WTC11 (cell line): ENCODE measurements at regions not wholly inside any gene's neighbourhood (a gene's known extent, or its start where the extent isn't known, plus 50 kb on each side); places are given as distances from the start of the nearest gene placed in this dataset.

Source experiments
- ATAC-seq: fragments of 200-7000 bp; cut with Tn5 transposase; 2 replicates; pipeline ENCODE4 v1.10.0; 2021; ENCODE audit warnings: mild to moderate bottlenecking, moderate library complexity
- CTCF ChIA-PET: fragments of 300-600 bp; sonication (Branson Sonifier 250); formaldehyde crosslinking; loops from one replicate; lab custom pipeline; 2021; ENCODE audit warnings: antibody characterized with exemption; lab: Charles Lee
- POLR2A ChIA-PET: fragments of 350-600 bp; sonication (Branson Sonifier 250); formaldehyde crosslinking; loops from one replicate; lab custom pipeline; 2021; ENCODE audit warnings: antibody characterized with exemption; lab: Charles Lee
- DNase-seq: peaks from one replicate; pipeline ENCODE4 v3.0.0; 2021; ENCODE audit warnings: low spot score
- H3K27ac Mint-ChIP-seq: 2 replicates; pipeline ENCODE4 v1.8.0; 2021; ENCODE audit warnings: mixed read lengths
- H3K27me3 Mint-ChIP-seq: 2 replicates; pipeline ENCODE4 v1.8.0; 2021; ENCODE audit warnings: low read depth, mild to moderate bottlenecking, moderate library complexity, mixed read lengths
- H3K36me3 Mint-ChIP-seq: 2 replicates; pipeline ENCODE4 v1.8.0; 2021; ENCODE audit warnings: mixed read lengths
- H3K4me1 Mint-ChIP-seq: 2 replicates; pipeline ENCODE4 v1.8.0; 2022; ENCODE audit warnings: mixed read lengths
- H3K4me3 Mint-ChIP-seq: 2 replicates; pipeline ENCODE4 v1.8.0; 2021; ENCODE audit warnings: mild to moderate bottlenecking, moderate library complexity, mixed read lengths
- H3K9me3 Mint-ChIP-seq: 2 replicates; pipeline ENCODE4 v1.8.0; 2021; ENCODE audit warnings: mixed read lengths
- AFF4 ChIP-seq: sonication (generic); formaldehyde crosslinking; IDR thresholded peaks from 2 replicates; pipeline ENCODE4 v1.8.1; 2023; ENCODE audit warnings: mild to moderate bottlenecking, missing genetic modification reagents, borderline replicate concordance
- ARID4B ChIP-seq: sonication (generic); formaldehyde crosslinking; IDR thresholded peaks from 2 replicates; pipeline ENCODE4 v1.8.0; 2023; ENCODE audit warnings: missing genetic modification reagents, mild to moderate bottlenecking, borderline replicate concordance
- CREM ChIP-seq: sonication (generic); formaldehyde crosslinking; IDR thresholded peaks from 2 replicates; pipeline ENCODE4 v1.8.1; 2022; ENCODE audit warnings: mild to moderate bottlenecking, missing genetic modification reagents, moderate library complexity
- GTF2I ChIP-seq: fragments of 250-450 bp; sonication (Bioruptor Pico); conservative IDR thresholded peaks from 2 replicates; pipeline ENCODE4 v1.4.0; 2021; ENCODE audit warnings: mild to moderate bottlenecking
- IRF1 ChIP-seq: sonication (generic); formaldehyde crosslinking; IDR thresholded peaks from 2 replicates; pipeline ENCODE4 v1.8.0; 2023; ENCODE audit warnings: missing genetic modification reagents
- NR1H2 ChIP-seq: sonication (generic); formaldehyde crosslinking; IDR thresholded peaks from 2 replicates; pipeline ENCODE4 v1.9.0; 2021; ENCODE audit warnings: mild to moderate bottlenecking, moderate library complexity, missing genetic modification reagents
- RORB ChIP-seq: fragments of 250-450 bp; sonication (Bioruptor Pico); IDR thresholded peaks from 2 replicates; pipeline ENCODE4 v1.9.0; 2021; ENCODE audit warnings: mild to moderate bottlenecking
- SMAD3 ChIP-seq: sonication (generic); formaldehyde crosslinking; IDR thresholded peaks from 2 replicates; pipeline ENCODE4 v1.8.0; 2022; ENCODE audit warnings: missing genetic modification reagents, mild to moderate bottlenecking, borderline replicate concordance
- TEAD4 ChIP-seq: sonication (generic); formaldehyde crosslinking; IDR thresholded peaks from 2 replicates; pipeline ENCODE4 v1.8.0; 2022; ENCODE audit warnings: mild to moderate bottlenecking, missing genetic modification reagents
- TF ChIP-seq, protein P1 (sequence below): sonication (generic); formaldehyde crosslinking; IDR thresholded peaks from 2 replicates; pipeline ENCODE4 v1.8.0; 2022; ENCODE audit warnings: mild to moderate bottlenecking, missing genetic modification reagents
- TF ChIP-seq, protein P2 (sequence below): fragments of 250-450 bp; sonication (Bioruptor Pico); IDR thresholded peaks from 2 replicates; pipeline ENCODE4 v2.1.2; 2022; ENCODE audit warnings: mild to moderate bottlenecking, moderate library complexity
- TF ChIP-seq, protein P3 (sequence below): fragments of 250-450 bp; sonication (Bioruptor Pico); IDR thresholded peaks from 2 replicates; pipeline ENCODE4 v1.8.0; 2021; ENCODE audit warnings: mild to moderate bottlenecking
- TF ChIP-seq, protein P4 (sequence below): sonication (generic); formaldehyde crosslinking; IDR thresholded peaks from 2 replicates; pipeline ENCODE4 v1.8.1; 2022; ENCODE audit warnings: low read depth, mild to moderate bottlenecking, moderate library complexity, missing genetic modification reagents, borderline replicate concordance
- TF ChIP-seq, protein P5 (sequence below): fragments of 250-450 bp; sonication (Bioruptor Pico); IDR thresholded peaks from 2 replicates; pipeline ENCODE4 v1.9.0; 2021; ENCODE audit warnings: mild to moderate bottlenecking
- TF ChIP-seq, protein P6 (sequence below): sonication (generic); formaldehyde crosslinking; IDR thresholded peaks from 2 replicates; pipeline ENCODE4 v1.8.1; 2023; ENCODE audit warnings: mild to moderate bottlenecking, moderate library complexity, missing genetic modification reagents
- TF ChIP-seq, protein P7 (sequence below): fragments of 250-450 bp; sonication (Bioruptor Pico); conservative IDR thresholded peaks from 2 replicates; pipeline ENCODE4 v1.9.0; 2021; ENCODE audit warnings: mild to moderate bottlenecking

- CTCF ChIA-PET: no interaction called here
- POLR2A ChIA-PET: interaction anchor here (0.6 kb wide), 1 partner anchor 928 kb away, joined by 3 read pairs; no protein-coding TSS in a partner anchor
- ATAC-seq (no peak), DNase-seq (no peak)
- Mint-ChIP-seq H3K36me3 (no peaks in the 10 kb centered on the region), H3K9me3 (no peaks in the 10 kb centered on the region), H3K27me3 (no peaks in the 10 kb centered on the region), H3K4me1 (0 out of 2 replicates have a peak, but pooled peaks cover 3% of the 10 kb centered on the region), H3K4me3 (no peak overlapping the region), H3K27ac (no peak overlapping the region)
- TF ChIP-seq, protein P1, sequence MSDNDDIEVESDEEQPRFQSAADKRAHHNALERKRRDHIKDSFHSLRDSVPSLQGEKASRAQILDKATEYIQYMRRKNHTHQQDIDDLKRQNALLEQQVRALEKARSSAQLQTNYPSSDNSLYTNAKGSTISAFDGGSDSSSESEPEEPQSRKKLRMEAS (CRISPR knock-in tag): no peak
- TF ChIP-seq RORB (CRISPR knock-in tag): no peak
- no peak for TF ChIP-seq AFF4 (CRISPR knock-in tag)
- TF ChIP-seq, protein P2, sequence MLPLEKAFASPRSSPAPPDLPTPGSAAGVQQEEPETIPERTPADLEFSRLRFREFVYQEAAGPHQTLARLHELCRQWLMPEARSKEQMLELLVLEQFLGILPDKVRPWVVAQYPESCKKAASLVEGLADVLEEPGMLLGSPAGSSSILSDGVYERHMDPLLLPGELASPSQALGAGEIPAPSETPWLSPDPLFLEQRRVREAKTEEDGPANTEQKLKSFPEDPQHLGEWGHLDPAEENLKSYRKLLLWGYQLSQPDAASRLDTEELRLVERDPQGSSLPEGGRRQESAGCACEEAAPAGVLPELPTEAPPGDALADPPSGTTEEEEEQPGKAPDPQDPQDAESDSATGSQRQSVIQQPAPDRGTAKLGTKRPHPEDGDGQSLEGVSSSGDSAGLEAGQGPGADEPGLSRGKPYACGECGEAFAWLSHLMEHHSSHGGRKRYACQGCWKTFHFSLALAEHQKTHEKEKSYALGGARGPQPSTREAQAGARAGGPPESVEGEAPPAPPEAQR (CRISPR knock-in tag): no peak
- TF ChIP-seq, protein P3, sequence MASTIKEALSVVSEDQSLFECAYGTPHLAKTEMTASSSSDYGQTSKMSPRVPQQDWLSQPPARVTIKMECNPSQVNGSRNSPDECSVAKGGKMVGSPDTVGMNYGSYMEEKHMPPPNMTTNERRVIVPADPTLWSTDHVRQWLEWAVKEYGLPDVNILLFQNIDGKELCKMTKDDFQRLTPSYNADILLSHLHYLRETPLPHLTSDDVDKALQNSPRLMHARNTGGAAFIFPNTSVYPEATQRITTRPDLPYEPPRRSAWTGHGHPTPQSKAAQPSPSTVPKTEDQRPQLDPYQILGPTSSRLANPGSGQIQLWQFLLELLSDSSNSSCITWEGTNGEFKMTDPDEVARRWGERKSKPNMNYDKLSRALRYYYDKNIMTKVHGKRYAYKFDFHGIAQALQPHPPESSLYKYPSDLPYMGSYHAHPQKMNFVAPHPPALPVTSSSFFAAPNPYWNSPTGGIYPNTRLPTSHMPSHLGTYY (CRISPR knock-in tag): no peak
- no peak for TF ChIP-seq IRF1 (CRISPR knock-in tag)
- no peak for TF ChIP-seq TEAD4 (CRISPR knock-in tag)
- no peak for TF ChIP-seq GTF2I (CRISPR knock-in tag)
- no peak for TF ChIP-seq CREM
- TF ChIP-seq, protein P4, sequence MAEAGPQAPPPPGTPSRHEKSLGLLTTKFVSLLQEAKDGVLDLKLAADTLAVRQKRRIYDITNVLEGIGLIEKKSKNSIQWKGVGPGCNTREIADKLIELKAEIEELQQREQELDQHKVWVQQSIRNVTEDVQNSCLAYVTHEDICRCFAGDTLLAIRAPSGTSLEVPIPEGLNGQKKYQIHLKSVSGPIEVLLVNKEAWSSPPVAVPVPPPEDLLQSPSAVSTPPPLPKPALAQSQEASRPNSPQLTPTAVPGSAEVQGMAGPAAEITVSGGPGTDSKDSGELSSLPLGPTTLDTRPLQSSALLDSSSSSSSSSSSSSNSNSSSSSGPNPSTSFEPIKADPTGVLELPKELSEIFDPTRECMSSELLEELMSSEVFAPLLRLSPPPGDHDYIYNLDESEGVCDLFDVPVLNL: no peak
- no peak for TF ChIP-seq SMAD3
- no peak for TF ChIP-seq ARID4B
- TF ChIP-seq, protein P5, sequence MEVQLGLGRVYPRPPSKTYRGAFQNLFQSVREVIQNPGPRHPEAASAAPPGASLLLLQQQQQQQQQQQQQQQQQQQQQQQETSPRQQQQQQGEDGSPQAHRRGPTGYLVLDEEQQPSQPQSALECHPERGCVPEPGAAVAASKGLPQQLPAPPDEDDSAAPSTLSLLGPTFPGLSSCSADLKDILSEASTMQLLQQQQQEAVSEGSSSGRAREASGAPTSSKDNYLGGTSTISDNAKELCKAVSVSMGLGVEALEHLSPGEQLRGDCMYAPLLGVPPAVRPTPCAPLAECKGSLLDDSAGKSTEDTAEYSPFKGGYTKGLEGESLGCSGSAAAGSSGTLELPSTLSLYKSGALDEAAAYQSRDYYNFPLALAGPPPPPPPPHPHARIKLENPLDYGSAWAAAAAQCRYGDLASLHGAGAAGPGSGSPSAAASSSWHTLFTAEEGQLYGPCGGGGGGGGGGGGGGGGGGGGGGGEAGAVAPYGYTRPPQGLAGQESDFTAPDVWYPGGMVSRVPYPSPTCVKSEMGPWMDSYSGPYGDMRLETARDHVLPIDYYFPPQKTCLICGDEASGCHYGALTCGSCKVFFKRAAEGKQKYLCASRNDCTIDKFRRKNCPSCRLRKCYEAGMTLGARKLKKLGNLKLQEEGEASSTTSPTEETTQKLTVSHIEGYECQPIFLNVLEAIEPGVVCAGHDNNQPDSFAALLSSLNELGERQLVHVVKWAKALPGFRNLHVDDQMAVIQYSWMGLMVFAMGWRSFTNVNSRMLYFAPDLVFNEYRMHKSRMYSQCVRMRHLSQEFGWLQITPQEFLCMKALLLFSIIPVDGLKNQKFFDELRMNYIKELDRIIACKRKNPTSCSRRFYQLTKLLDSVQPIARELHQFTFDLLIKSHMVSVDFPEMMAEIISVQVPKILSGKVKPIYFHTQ (CRISPR knock-in tag): no peak
- TF ChIP-seq, protein P6, sequence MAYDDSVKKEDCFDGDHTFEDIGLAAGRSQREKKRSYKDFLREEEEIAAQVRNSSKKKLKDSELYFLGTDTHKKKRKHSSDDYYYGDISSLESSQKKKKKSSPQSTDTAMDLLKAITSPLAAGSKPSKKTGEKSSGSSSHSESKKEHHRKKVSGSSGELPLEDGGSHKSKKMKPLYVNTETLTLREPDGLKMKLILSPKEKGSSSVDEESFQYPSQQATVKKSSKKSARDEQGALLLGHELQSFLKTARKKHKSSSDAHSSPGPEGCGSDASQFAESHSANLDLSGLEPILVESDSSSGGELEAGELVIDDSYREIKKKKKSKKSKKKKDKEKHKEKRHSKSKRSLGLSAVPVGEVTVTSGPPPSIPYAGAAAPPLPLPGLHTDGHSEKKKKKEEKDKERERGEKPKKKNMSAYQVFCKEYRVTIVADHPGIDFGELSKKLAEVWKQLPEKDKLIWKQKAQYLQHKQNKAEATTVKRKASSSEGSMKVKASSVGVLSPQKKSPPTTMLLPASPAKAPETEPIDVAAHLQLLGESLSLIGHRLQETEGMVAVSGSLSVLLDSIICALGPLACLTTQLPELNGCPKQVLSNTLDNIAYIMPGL: no peak
- TF ChIP-seq, protein P7, sequence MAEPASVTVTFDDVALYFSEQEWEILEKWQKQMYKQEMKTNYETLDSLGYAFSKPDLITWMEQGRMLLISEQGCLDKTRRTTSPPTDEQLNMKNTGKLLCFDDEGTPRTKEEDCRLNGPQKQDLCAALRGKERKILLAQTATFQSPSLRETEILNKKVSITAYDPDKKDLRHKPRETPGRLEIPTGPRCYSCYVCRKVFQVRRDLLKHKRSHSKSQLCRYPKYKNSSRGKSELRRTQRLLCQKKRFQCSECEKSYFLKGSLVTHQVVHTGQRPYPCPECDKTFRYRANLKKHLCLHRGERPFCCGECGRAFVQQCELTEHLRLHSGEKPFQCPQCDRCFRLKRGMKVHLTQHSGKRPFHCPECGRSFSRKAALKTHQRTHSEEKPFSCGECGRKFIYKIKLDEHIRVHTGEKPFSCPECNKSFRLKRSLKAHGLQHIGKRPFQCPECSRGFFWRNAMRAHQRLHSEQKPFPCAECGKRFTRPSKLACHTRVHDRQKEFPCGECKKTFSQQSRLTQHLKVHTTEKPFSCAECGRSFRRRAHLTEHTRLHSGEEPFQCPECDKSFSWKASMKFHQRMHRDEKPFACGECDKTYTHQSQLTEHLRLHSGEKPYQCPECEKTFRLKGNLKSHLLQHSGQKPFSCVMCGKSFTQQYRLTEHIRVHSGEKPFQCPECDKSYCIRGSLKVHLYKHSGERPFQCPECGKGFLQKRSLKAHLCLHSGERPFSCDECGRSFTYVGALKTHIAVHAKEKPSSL (CRISPR knock-in tag): no peak
- TF ChIP-seq NR1H2: no peak
Observed at GRCh38 chr5:19179571-19179970, 808.4 kb downstream of the CDH18 start.
